H1 (cell line): ENCODE measurements at regions not wholly inside any gene's neighbourhood (a gene's known extent, or its start where the extent isn't known, plus 50 kb on each side); places are given as distances from the start of the nearest gene placed in this dataset.

Source experiments
- CHD7 ChIP-seq: fragments of 300-600 bp; sonication (generic); IDR thresholded peaks from 2 replicates; pipeline ENCODE4 v1.7.1; 2012; ENCODE audit warnings: low read length, moderate library complexity, mild to moderate bottlenecking, inconsistent platforms; ENCODE audit not compliant: insufficient replicate concordance
- CTBP2 ChIP-seq: IDR thresholded peaks from 2 replicates; pipeline ENCODE4 v1.7.0; 2011; ENCODE audit warnings: borderline replicate concordance, mild to moderate bottlenecking, moderate library complexity, mixed read lengths, low read length; ENCODE audit not compliant: insufficient read depth, insufficient read length
- POU5F1 ChIP-seq: IDR thresholded peaks from 2 replicates; pipeline ENCODE4 v1.6.1; 2011; ENCODE audit warnings: low read depth, mild to moderate bottlenecking, low read length, moderate library complexity
- RXRA ChIP-seq: IDR thresholded peaks from 2 replicates; pipeline ENCODE4 v1.6.1; 2011; ENCODE audit warnings: low read depth, mild to moderate bottlenecking, low read length, moderate library complexity; ENCODE audit not compliant: insufficient read depth
- SUZ12 ChIP-seq: fragments of 200-600 bp; sonication (generic); IDR thresholded peaks from 2 replicates; pipeline ENCODE4 v1.6.1; 2012; ENCODE audit warnings: mild to moderate bottlenecking, inconsistent platforms, low read length, moderate library complexity, mixed read lengths
- TCF12 ChIP-seq: IDR thresholded peaks from 2 replicates; pipeline ENCODE4 v1.6.1; 2011; ENCODE audit warnings: low read depth, mild to moderate bottlenecking, low read length

- TF ChIP-seq SUZ12 (no peak), TCF12 (no peak), CTBP2 (no peak), RXRA (no peak), POU5F1 (no peak), CHD7 (no peak)
Observed at GRCh38 chr1:194570476-194570875, 1384.1 kb upstream of the B3GALT2 start (continued).
